ENCODE measurements at regions not wholly inside any gene's neighbourhood (a gene's known extent, or its start where the extent isn't known, plus 50 kb on each side); places are given as distances from the start of the nearest gene placed in this dataset.

DNA sequence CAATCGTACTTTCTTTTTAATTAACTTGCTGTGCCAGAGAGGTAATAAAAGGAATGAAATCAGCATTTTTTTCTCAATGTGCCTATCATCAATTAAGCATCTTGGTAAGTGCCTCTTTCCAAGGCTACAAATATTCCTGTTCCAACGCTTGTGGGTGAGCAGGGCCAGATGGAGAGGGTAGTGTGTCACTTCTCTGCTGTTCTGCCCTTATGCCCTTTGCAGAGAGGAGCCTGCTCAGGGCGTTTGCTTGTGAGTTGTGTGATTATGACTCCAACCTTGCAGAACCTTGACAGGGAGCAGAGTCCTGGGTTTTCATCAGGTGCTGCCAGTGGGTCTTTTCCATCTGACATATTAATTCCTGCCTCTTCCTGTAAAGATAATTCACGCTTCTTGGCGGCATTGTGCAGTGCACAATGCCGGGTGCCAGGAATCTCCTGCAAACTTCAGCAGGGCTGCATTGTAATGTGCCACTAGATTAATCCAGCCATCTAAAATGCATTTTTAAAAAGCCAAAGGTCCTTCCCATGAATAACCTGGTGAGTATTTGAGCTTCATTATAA is 234.4 kb downstream of the ARHGAP12 start:
- TF ChIP-seq POLR2A (IDR thresholded peaks at IDR 0.05) (no peak), POLR2AphosphoS5 (IDR thresholded peaks at IDR 0.05) (no peak)
- TF ChIP-seq, protein P1, sequence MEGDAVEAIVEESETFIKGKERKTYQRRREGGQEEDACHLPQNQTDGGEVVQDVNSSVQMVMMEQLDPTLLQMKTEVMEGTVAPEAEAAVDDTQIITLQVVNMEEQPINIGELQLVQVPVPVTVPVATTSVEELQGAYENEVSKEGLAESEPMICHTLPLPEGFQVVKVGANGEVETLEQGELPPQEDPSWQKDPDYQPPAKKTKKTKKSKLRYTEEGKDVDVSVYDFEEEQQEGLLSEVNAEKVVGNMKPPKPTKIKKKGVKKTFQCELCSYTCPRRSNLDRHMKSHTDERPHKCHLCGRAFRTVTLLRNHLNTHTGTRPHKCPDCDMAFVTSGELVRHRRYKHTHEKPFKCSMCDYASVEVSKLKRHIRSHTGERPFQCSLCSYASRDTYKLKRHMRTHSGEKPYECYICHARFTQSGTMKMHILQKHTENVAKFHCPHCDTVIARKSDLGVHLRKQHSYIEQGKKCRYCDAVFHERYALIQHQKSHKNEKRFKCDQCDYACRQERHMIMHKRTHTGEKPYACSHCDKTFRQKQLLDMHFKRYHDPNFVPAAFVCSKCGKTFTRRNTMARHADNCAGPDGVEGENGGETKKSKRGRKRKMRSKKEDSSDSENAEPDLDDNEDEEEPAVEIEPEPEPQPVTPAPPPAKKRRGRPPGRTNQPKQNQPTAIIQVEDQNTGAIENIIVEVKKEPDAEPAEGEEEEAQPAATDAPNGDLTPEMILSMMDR (IDR thresholded peaks at IDR 0.05), result no peak
- Histone ChIP-seq H3K36me3 (no peaks in the 10 kb centered on the region), H3K4me1 (replicated peaks) (no peaks in the 10 kb centered on the region), H3K27me3 (replicated peaks; ENCODE audit: insufficient read depth) (no peaks in the 10 kb centered on the region), H3K9me3 (no peaks in the 10 kb centered on the region), H3K27ac (no peak overlapping the region), H3K4me3 (no peak overlapping the region)
- no peak for DNase-seq (ENCODE audit: low spot score)
- 36% methylated on average over 6 of the region's 6 CpGs for WGBS
- intact Hi-C loops (cut with DNase I), result no loop called here

DNA sequence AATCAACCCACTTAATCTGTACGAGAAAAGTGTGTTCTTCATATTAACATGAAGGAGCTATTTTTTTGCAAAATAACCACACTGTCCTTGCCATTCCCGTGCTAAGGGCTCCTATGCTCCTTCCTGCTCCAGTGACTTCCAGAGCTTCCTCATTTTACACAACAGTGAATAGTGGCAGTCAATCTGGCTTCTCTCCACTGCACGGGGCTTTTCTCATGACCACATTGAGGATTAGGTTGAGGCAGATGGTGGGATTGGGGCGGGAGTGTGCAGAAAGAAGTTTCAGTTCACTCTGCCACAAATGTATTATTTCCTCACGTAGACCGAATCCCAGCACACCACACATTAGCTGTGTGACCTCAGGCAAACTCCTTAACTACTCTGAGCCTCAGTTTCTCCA is 235.1 kb downstream of the ARHGAP12 start:
- Histone ChIP-seq H3K4me1 (replicated peaks) (no peaks in the 10 kb centered on the region), H3K27ac (no peak overlapping the region), H3K9me3 (no peaks in the 10 kb centered on the region), H3K36me3 (no peaks in the 10 kb centered on the region), H3K4me3 (no peak overlapping the region), H3K27me3 (replicated peaks; ENCODE audit: insufficient read depth) (no peaks in the 10 kb centered on the region)
- WGBS, result 89% methylated on average over 6 of the region's 6 CpGs
- intact Hi-C loops (cut with DNase I), result no loop called here
- no peak for DNase-seq (ENCODE audit: low spot score)
- TF ChIP-seq POLR2A (IDR thresholded peaks at IDR 0.05), result no peak
- TF ChIP-seq, protein P1 (IDR thresholded peaks at IDR 0.05), result no peak
- TF ChIP-seq POLR2AphosphoS5 (IDR thresholded peaks at IDR 0.05), result no peak

DNA sequence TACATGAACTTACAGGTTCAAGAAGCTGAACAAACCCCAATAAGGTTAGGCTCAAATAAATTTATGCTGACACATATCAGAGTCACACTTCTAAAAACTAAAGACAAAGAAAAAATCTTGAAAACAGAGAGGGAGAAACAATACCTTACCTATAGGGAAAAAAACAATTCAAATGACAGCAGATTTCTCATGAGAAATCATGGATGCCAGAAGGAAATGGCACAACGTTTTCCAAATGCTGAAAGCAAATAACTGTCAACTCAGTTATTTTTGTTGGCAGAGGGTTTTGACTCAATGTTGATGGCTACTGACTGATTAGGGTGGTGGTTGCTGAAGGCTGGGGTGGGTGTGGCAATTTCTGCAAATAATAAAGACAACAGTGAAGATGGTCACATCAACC is 239.4 kb downstream of the ARHGAP12 start:
- Histone ChIP-seq H3K27me3 (replicated peaks; ENCODE audit: insufficient read depth) (no peaks in the 10 kb centered on the region), H3K9me3 (no peaks in the 10 kb centered on the region), H3K4me1 (replicated peaks) (no peaks in the 10 kb centered on the region), H3K36me3 (no peaks in the 10 kb centered on the region), H3K27ac (no peak overlapping the region), H3K4me3 (no peak overlapping the region)
- 46% methylated on average over 1 of the region's 1 CpG for WGBS
- intact Hi-C loops (cut with DNase I), result no loop called here
- TF ChIP-seq, protein P1 (IDR thresholded peaks at IDR 0.05), result no peak
- no peak for TF ChIP-seq POLR2AphosphoS5 (IDR thresholded peaks at IDR 0.05)
- no peak for TF ChIP-seq POLR2A (IDR thresholded peaks at IDR 0.05)
- DNase-seq (ENCODE audit: low spot score), result no peak

DNA sequence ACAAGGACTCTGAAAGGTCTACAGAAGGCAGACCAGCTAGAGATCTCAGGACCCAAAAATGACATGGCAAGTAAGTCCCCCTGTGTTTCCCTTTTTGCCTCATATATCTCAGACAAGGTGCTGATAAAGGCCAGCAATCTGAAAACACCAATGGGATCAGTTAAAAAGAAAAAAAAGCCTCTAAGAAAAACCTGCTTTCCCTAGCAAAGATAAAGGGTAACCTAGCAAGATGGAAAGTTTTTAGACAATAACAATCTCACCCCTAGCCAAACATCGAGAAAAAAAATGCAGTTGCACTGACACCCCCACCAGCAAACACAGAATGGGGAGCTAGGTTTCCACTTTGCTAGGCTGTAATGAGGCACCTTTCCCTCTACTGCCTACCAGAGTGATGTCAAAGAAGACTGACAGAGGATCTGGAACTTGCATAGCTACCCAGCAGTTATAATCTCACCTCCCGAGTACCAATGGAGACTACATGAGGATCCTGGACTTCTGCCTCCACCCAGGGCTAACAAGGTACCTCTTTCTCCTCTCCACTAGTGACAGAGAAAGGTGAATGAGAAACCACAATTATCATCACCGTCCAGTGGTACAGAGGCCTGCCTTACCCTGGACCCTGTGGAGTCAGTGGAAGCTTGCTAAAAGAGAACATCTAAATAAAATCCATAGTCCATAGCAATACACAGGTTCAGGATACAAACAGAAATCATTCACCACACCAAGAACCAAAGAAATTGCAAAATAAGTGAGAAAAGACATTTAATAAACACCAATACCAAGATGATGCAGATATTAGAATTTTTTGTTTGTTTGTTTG is 240.8 kb downstream of the ARHGAP12 start:
- intact Hi-C loops (cut with DNase I), result no loop called here
- Histone ChIP-seq H3K4me3 (no peak overlapping the region), H3K27ac (no peak overlapping the region), H3K27me3 (replicated peaks; ENCODE audit: insufficient read depth) (no peaks in the 10 kb centered on the region), H3K36me3 (no peaks in the 10 kb centered on the region), H3K9me3 (no peaks in the 10 kb centered on the region), H3K4me1 (replicated peaks) (no peaks in the 10 kb centered on the region)
- no peak for DNase-seq (ENCODE audit: low spot score)
- TF ChIP-seq, protein P1 (IDR thresholded peaks at IDR 0.05), result no peak
- TF ChIP-seq POLR2A (IDR thresholded peaks at IDR 0.05) (no peak), POLR2AphosphoS5 (IDR thresholded peaks at IDR 0.05) (no peak)
- WGBS, result 79% methylated on average over 3 of the region's 3 CpGs

DNA sequence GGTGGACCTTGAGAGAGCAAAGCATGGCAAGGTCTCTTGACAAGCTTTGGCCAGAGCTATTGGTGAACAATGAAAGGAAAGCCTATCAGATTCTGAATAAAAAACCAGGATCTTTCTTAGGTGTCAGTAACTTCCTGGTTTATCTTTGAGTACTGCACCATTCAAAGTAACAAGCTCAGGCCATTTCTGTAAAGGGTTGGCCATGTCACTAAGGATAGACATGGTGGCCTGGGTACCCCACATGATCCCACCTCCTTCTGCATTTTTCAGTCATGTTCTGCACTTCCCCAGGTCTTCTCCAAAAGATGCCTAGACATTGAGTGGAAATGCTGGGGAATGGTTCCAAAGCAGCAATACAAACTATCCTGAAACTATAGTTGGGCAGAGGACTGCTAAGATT is 242.0 kb downstream of the ARHGAP12 start:
- Histone ChIP-seq H3K36me3 (no peaks in the 10 kb centered on the region), H3K27me3 (replicated peaks; ENCODE audit: insufficient read depth) (no peaks in the 10 kb centered on the region), H3K4me1 (replicated peaks) (no peaks in the 10 kb centered on the region), H3K9me3 (no peaks in the 10 kb centered on the region), H3K4me3 (no peak overlapping the region), H3K27ac (no peak overlapping the region)
- DNase-seq (ENCODE audit: low spot score), result no peak
- no peak for TF ChIP-seq POLR2AphosphoS5 (IDR thresholded peaks at IDR 0.05)
- intact Hi-C loops (cut with DNase I), result no loop called here
